GM12878 (cell line): ENCODE measurements at regions not wholly inside any gene's neighbourhood (a gene's known extent, or its start where the extent isn't known, plus 50 kb on each side); places are given as distances from the start of the nearest gene placed in this dataset.

ENCODE experiments used
- ATAC-seq: fragments of 200-7000 bp; cut with Tn5 transposase; 3 replicates; pipeline ENCODE4 v1.9.1; 2020; ENCODE audit warnings: mild to moderate bottlenecking, moderate library complexity
- BruUV-seq: library from RNA; stranded (reverse); fragments of 400-500 nt; replicated peaks from 2 replicates; lab custom pipeline; 2021; lab: Mats Ljungman, UMichigan
- CTCF ChIA-PET: fragments of 300-600 bp; sonication (Branson Sonifier 250); formaldehyde crosslinking; extraction: SDS; loops from one replicate; lab custom pipeline; 2021; ENCODE audit warnings: inconsistent platforms; lab: Yijun Ruan, JAX
- POLR2A ChIA-PET: fragments of 350-600 bp; formaldehyde crosslinking; extraction: SDS; loops from one replicate; lab custom pipeline; 2021; ENCODE audit warnings: inconsistent platforms; lab: Charles Lee
- RAD21 ChIA-PET: fragments of 300-600 bp; sonication (Branson Sonifier 250); formaldehyde crosslinking; loops from one replicate; lab custom pipeline; 2023; ENCODE audit warnings: antibody characterized with exemption; ENCODE audit not compliant: unreplicated experiment; lab: Charles Lee
- SMC1A ChIA-PET: fragments of 300-600 bp; sonication (Branson Sonifier 250); formaldehyde crosslinking; loops from one replicate; lab custom pipeline; 2023; ENCODE audit not compliant: unreplicated experiment, uncharacterized antibody; lab: Charles Lee
- DNase-seq: peaks from one replicate; pipeline ENCODE4 v3.0.0-alpha.2; 2011; ENCODE audit warnings: low read depth, low spot score
- FAIRE-seq: peaks from 3 replicates; lab custom pipeline; 2011; peaks lifted over from hg19 to GRCh38; lab: Jason Lieb, UNC
- H2AFZ ChIP-seq: 2 replicates; pipeline ENCODE4 v1.6.0; 2011; ENCODE audit warnings: low read depth, low read length, control low read depth; ENCODE audit not compliant: control insufficient read depth
- H3K27ac ChIP-seq: 2 replicates; pipeline ENCODE4 v1.5.1; 2011; ENCODE audit warnings: control low read depth; ENCODE audit not compliant: control insufficient read depth, insufficient read depth
- H3K27me3 ChIP-seq, 2 experiments: replicated peaks in 1 of 2; 2 replicates each; pipeline versions ENCODE4 v1.6.0 to v1.6.1; 2011; ENCODE audit warnings: low read length in 1 of 2; ENCODE audit not compliant: control insufficient read depth in 2 of 2, insufficient read depth in 2 of 2
- H3K36me3 ChIP-seq, 2 experiments: 2 replicates each; pipeline ENCODE4 v1.5.1; 2011; ENCODE audit warnings: low read length in 1 of 2; ENCODE audit not compliant: control insufficient read depth in 2 of 2, insufficient read depth in 2 of 2
- H3K4me1 ChIP-seq: 2 replicates; pipeline ENCODE4 v1.6.1; 2011; ENCODE audit warnings: mild to moderate bottlenecking, low read length, moderate library complexity, mixed read lengths; ENCODE audit not compliant: control insufficient read depth, insufficient read depth
- H3K4me2 ChIP-seq: 2 replicates; pipeline ENCODE4 v1.6.0; 2011; ENCODE audit warnings: control low read depth; ENCODE audit not compliant: control insufficient read depth, insufficient read depth
- H3K4me3 ChIP-seq: fragments of 200-600 bp; sonication (generic); 2 replicates; pipeline ENCODE4 v1.5.1; 2016
- H3K79me2 ChIP-seq: 2 replicates; pipeline ENCODE4 v1.6.0; 2011; ENCODE audit warnings: low read length; ENCODE audit not compliant: control insufficient read depth, insufficient read depth
- H3K9ac ChIP-seq: 2 replicates; pipeline ENCODE4 v1.8.0; 2011; ENCODE audit warnings: low read length, control low read depth, mixed read lengths; ENCODE audit not compliant: control insufficient read depth, insufficient read depth
- H3K9me3 ChIP-seq: replicated peaks from 3 replicates; pipeline ENCODE4 v1.5.1; 2011; ENCODE audit warnings: mild to moderate bottlenecking, low read length; ENCODE audit not compliant: control insufficient read depth, insufficient read depth
- H4K20me1 ChIP-seq: 2 replicates; pipeline ENCODE4 v1.6.0; 2011; ENCODE audit not compliant: control insufficient read depth, insufficient read depth
- CREM ChIP-seq: IDR thresholded peaks from 2 replicates; pipeline ENCODE4 v1.6.1; 2014; ENCODE audit warnings: antibody characterized with exemption, low read depth
- EZH2 ChIP-seq: IDR thresholded peaks from 2 replicates; pipeline ENCODE4 v1.6.1; 2012; ENCODE audit warnings: low read depth, mild to moderate bottlenecking, control low read depth, inconsistent platforms, low read length, borderline replicate concordance; ENCODE audit not compliant: control insufficient read depth
- WGBS: methylation state at CpG from one replicate; pipeline ENCODE4 v1.1.6; 2016; ENCODE audit warnings: low lambda C conversion rate; ENCODE audit not compliant: insufficient replicate concordance, insufficient coverage; ENCODE audit errors: missing lambda C conversion rate; 5-methylcytosine and 5-hydroxymethylcytosine counted together
- in situ Hi-C: fragments of 300-500 bp; cut with MboI; formaldehyde crosslinking; loops from 9 replicates; pipeline ENCODE4 v1.14.3; 2018; ENCODE audit warnings: mixed read lengths
- intact Hi-C: fragments of 100-400 bp; cut with micrococcal nuclease; formaldehyde crosslinking; loops from one replicate; pipeline ENCODE4 v1.14.2; 2022; ENCODE audit not compliant: unreplicated experiment
- TF ChIP-seq, protein P1 (sequence below): fragments of 450-650 bp; IDR thresholded peaks from 2 replicates; pipeline ENCODE4 v1.6.1; 2017; ENCODE audit warnings: mild to moderate bottlenecking, moderate library complexity
- TF ChIP-seq, protein P2 (sequence below): fragments of 450-650 bp; IDR thresholded peaks from 2 replicates; pipeline ENCODE4 v1.6.1; 2018; ENCODE audit warnings: borderline replicate concordance, mild to moderate bottlenecking; ENCODE audit not compliant: partially characterized antibody

DNA sequence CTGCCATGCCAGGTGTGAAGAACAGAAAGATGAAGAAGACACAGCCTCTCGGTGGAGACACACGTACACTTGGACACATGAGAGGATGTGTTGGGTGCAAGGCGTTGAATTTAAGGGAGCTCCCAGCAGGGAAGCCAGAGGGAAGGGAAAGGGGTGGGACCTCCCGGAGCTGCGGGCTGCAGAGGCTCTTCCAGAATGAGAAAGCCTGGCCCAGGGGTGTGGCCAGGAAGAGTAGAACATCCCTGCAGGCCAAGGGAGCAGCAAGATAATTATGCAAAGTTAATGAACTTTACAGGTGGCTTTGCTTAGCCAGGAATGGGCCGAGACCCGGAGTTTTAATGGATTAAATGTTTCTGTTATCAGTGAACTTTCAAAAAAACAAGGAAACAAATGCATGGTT lies 270.3 kb downstream of the KLF6 start:
- BruUV-seq = no TSS peak
- FAIRE-seq = no peak
- H4K20me1 ChIP-seq = no peaks in the 10 kb centered on the region
- no peaks in the 10 kb centered on the region; the same call in 2 of the 3 replicates for H3K9me3 ChIP-seq
- no peak for ATAC-seq
- H3K27ac ChIP-seq = no peak overlapping the region
- RAD21 ChIA-PET = no interaction called here
- H3K4me3 ChIP-seq = no peak overlapping the region
- H3K9ac ChIP-seq = no peak overlapping the region
- TF ChIP-seq, protein P1, sequence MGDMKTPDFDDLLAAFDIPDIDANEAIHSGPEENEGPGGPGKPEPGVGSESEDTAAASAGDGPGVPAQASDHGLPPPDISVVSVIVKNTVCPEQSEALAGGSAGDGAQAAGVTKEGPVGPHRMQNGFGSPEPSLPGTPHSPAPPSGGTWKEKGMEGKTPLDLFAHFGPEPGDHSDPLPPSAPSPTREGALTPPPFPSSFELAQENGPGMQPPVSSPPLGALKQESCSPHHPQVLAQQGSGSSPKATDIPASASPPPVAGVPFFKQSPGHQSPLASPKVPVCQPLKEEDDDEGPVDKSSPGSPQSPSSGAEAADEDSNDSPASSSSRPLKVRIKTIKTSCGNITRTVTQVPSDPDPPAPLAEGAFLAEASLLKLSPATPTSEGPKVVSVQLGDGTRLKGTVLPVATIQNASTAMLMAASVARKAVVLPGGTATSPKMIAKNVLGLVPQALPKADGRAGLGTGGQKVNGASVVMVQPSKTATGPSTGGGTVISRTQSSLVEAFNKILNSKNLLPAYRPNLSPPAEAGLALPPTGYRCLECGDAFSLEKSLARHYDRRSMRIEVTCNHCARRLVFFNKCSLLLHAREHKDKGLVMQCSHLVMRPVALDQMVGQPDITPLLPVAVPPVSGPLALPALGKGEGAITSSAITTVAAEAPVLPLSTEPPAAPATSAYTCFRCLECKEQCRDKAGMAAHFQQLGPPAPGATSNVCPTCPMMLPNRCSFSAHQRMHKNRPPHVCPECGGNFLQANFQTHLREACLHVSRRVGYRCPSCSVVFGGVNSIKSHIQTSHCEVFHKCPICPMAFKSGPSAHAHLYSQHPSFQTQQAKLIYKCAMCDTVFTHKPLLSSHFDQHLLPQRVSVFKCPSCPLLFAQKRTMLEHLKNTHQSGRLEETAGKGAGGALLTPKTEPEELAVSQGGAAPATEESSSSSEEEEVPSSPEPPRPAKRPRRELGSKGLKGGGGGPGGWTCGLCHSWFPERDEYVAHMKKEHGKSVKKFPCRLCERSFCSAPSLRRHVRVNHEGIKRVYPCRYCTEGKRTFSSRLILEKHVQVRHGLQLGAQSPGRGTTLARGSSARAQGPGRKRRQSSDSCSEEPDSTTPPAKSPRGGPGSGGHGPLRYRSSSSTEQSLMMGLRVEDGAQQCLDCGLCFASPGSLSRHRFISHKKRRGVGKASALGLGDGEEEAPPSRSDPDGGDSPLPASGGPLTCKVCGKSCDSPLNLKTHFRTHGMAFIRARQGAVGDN = no peak
- no peak for TF ChIP-seq EZH2
- TF ChIP-seq, protein P2, sequence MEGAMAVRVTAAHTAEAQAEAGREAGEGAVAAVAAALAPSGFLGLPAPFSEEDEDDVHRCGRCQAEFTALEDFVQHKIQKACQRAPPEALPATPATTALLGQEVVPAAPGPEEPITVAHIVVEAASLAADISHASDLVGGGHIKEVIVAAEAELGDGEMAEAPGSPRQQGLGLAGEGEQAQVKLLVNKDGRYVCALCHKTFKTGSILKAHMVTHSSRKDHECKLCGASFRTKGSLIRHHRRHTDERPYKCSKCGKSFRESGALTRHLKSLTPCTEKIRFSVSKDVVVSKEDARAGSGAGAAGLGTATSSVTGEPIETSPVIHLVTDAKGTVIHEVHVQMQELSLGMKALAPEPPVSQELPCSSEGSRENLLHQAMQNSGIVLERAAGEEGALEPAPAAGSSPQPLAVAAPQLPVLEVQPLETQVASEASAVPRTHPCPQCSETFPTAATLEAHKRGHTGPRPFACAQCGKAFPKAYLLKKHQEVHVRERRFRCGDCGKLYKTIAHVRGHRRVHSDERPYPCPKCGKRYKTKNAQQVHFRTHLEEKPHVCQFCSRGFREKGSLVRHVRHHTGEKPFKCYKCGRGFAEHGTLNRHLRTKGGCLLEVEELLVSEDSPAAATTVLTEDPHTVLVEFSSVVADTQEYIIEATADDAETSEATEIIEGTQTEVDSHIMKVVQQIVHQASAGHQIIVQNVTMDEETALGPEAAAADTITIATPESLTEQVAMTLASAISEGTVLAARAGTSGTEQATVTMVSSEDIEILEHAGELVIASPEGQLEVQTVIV = no peak
- TF ChIP-seq CREM = no peak
- CTCF ChIA-PET = no interaction called here
- no peak for DNase-seq
- WGBS = 29% methylated on average over 7 of the region's 7 CpGs
- no peaks in the 10 kb centered on the region for H3K27me3 ChIP-seq
- POLR2A ChIA-PET = no interaction called here
- no peaks in the 10 kb centered on the region for H3K79me2 ChIP-seq
- no peak overlapping the region for H3K4me2 ChIP-seq
- in situ Hi-C loops = no loop called here
- H3K4me1 ChIP-seq = no peaks in the 10 kb centered on the region
- no peaks in the 10 kb centered on the region for H3K36me3 ChIP-seq
- no peak overlapping the region for H2AFZ ChIP-seq
- intact Hi-C loops = no loop called here
- SMC1A ChIA-PET = interaction anchor here (0.7 kb wide), 1 partner anchor 969 kb away, joined by 3 read pairs; no protein-coding TSS in a partner anchor
